HEK293T (cell line): ENCODE measurements at regions not wholly inside any gene's neighbourhood (a gene's known extent, or its start where the extent isn't known, plus 50 kb on each side); places are given as distances from the start of the nearest gene placed in this dataset.

ENCODE experiments used
- BHLHE40 ChIP-seq: fragments of 450-650 bp; IDR thresholded peaks from 2 replicates; pipeline ENCODE4 v1.6.1; 2016; ENCODE audit warnings: mild to moderate bottlenecking, moderate library complexity, borderline replicate concordance
- ELF4 ChIP-seq: fragments of 450-650 bp; IDR thresholded peaks from 2 replicates; pipeline ENCODE4 v1.6.1; 2017; ENCODE audit warnings: antibody characterized with exemption
- FOXM1 ChIP-seq: fragments of 450-650 bp; IDR thresholded peaks from 2 replicates; pipeline ENCODE4 v1.6.1; 2017; ENCODE audit warnings: mild to moderate bottlenecking, borderline replicate concordance
- HDGF ChIP-seq: fragments of 450-650 bp; IDR thresholded peaks from 2 replicates; pipeline ENCODE4 v1.6.1; 2017; ENCODE audit warnings: antibody characterized with exemption, borderline replicate concordance
- NFRKB ChIP-seq: fragments of 450-650 bp; IDR thresholded peaks from 2 replicates; pipeline ENCODE4 v1.6.1; 2016; ENCODE audit warnings: mild to moderate bottlenecking, moderate library complexity
- SP1 ChIP-seq: fragments of 450-650 bp; IDR thresholded peaks from 2 replicates; pipeline ENCODE4 v1.6.1; 2017
- SUZ12 ChIP-seq: fragments of 450-650 bp; IDR thresholded peaks from 2 replicates; pipeline ENCODE4 v1.6.1; 2016; ENCODE audit warnings: mild to moderate bottlenecking
- TARDBP ChIP-seq: fragments of 450-650 bp; IDR thresholded peaks from 2 replicates; pipeline ENCODE4 v1.6.1; 2016
- ZNF384 ChIP-seq: fragments of 450-650 bp; IDR thresholded peaks from 2 replicates; pipeline ENCODE4 v1.6.1; 2016

- TF ChIP-seq SUZ12, result no peak
- TF ChIP-seq NFRKB, result no peak
- no peak for TF ChIP-seq ZNF384
- no peak for TF ChIP-seq HDGF
- no peak for TF ChIP-seq FOXM1
- TF ChIP-seq SP1, result no peak
- no peak for TF ChIP-seq BHLHE40
- no peak for TF ChIP-seq TARDBP
- TF ChIP-seq ELF4, result no peak
Measured at GRCh38 chr17:13416748-13417363, 184.9 kb downstream of the HS3ST3A1 start.
